NCI-H1930 (cell line): ENCODE measurements at regions not wholly inside any gene's neighbourhood (a gene's known extent, or its start where the extent isn't known, plus 50 kb on each side); places are given as distances from the start of the nearest gene placed in this dataset.

Experiments used
- DNase-seq, 2 experiments: peaks; one replicate each; lab custom pipeline; 2025; lab: John Stamatoyannopoulos, UW

DNA sequence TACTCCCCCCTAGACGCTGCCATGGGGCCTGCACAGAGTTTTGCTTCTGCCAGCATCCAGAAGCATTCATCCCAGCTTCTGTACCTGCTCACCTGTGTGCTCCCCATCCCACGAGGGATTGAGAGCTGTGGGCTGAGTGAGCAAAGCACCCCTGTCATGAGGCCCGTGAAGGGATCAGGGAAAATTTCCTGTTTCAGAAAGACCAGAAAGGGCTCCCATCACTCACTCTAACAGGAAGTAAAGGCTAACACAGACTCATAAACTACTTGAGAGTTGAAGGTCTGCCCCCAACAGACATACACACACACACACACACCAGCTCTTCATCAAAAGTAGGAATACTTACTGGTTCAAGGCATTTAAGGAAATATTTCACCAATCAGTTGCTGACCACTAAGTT, 256.5 kb upstream of the NT5E start:
- DNase-seq = no peak

DNA sequence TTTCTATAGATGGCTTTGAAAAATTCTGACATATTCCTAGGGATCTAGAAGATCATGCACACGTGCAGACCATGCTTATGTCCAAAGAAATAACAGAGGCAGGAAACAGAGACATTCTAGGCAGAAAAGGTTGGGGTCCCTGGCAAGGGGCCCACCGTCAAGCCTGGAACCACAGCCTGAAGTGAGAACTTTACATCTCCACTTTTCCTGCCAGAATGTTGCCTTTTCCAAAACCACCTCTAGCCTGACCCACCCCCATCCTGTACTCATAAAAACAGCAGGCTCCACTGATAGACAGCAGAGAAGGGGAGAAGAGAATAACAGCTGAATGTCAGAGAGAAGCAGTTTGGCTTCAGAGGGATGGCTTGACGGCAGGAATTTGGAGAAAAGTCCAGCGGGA, 257.3 kb upstream of the NT5E start:
- DNase-seq = no peak

DNA sequence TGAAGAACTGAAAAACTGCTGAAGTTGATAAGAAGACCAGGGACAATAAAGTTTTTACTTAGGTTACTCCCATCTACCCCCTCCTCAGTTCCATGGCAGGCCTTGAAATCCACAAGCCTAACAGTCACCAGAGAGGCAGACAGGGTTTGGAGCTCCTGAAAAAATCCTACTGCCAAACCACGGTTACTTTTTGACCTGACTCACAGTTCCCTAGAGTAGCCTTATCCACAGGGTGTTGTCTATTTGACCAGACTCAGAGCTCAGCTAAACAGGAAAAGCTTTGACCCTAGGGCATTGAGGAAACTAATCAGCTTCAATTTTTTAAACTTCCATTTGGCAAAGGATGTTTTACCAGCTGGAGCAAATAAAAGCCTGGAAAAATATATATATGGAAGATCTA, 257.7 kb upstream of the NT5E start:
- DNase-seq = no peak

DNA sequence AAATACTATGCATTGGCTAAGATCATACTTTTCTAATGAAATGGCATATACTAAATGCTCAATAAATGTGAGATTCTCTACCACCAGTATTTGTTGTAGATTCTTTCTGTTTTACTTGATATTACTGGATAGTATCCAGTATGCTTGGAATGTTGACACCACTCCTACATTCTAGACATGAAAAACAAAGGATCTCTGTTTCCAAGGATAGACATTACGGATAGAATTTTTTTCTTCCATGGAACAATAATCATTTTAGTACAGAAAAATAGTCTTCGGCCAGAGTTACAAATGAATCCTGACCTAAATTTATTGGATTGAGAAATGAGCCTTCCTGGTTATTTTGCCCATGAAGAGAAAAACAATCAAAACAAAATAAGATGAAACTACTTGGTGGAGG, 258.2 kb upstream of the NT5E start:
- DNase-seq = no peak

DNA sequence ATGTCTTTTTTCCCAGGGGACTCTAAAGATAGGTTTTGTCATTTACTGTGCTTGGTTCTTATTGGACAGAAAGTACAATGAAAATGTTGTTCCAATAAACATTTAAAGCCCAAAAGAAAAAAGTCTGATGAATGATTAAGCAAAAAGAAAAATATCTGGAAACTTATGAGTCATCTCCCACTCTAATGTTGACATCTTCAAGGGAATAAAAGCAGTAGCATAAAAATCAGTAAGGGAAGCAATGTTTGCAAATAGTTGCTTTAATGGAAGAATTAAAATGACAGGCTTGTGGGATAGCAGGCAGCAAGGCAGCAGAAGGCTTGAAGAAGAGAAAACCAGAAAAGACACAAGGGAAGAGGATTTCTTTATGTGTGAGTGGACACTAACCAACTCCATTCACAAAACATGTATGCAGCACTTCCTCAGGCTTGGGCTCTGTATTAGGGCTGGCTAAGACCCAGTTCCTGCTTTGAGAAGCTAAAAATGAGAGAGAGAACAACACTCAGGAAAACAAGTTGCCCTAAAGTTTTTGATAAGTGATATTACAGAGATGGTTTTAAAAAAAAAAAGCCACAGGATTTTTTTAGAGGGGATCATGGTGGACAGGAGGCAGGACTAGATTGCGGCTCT, 263.2 kb upstream of the NT5E start:
- DNase-seq = no peak

DNA sequence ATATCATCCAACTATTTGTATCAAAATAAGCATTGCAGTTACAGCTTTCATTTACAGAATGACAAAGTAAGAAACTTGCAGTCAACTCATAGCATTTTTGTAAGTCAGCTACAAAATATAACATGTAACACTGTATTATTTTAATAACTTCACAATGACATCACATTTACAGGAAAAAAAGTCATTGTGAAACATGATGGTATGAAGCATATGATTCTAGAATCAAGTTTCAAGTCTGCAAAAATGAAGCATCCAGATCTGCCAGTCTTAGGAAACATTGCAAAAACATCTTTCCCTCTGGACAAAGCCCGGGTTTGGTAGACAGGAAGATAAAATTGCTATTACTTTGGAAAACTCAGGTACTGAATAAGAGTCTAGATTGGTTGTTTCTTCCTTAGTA, 263.9 kb upstream of the NT5E start:
- DNase-seq = no peak

DNA sequence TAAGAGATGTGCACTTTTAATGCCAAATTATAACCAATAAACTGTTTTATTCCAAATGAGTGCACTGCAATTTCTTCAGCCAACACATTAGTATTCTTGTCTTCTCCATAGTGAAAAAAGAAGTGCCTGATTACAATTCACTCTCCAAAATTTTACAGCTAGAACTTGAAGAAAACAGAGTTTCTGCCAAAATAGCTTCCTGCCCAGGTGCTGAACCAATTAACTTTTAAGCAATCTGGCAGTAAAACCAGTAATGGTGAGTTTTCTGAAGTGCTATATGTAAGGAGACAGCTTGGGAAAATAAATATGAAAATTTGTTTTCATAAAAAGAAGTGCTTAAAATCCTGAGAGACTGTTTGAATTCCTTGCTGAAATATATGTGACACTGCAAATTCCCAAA, 266.0 kb upstream of the NT5E start:
- no peak for DNase-seq

DNA sequence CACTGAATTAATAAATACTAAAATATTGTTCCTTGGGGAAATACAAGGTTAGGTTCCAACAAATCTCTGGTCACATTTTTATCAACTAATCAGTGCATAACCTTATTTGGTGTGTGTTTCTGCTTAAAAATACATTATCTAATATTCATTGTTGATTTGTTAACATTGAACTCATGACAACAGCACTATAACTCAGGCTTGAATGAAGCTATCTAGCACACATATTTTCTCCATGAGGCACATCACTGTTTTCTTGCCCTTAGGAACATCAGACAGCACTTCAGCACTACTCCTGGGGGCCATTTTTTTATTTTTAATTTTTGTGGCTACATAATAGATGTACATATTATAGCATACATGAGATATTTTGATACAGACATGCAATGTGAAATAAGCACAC, 277.2 kb upstream of the NT5E start:
- no peak for DNase-seq

DNA sequence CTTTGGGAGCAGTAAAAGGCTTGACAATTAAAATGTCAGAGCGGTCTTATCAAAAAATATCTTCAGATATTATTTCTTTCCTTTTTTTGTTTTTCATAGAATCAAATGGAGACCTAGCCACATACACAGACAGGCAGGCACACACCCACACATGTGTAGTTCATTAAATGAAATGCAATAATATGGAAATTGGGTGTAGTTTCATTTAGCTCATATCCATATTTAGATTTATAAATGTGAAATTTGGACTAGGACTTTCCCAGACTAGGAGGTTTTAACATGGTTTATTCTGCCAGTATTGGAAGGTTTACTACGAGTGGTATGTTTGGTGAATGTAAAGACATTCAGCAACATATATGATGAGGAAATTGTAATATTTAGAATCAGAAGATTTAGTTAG, 277.7 kb upstream of the NT5E start:
- DNase-seq = no peak

DNA sequence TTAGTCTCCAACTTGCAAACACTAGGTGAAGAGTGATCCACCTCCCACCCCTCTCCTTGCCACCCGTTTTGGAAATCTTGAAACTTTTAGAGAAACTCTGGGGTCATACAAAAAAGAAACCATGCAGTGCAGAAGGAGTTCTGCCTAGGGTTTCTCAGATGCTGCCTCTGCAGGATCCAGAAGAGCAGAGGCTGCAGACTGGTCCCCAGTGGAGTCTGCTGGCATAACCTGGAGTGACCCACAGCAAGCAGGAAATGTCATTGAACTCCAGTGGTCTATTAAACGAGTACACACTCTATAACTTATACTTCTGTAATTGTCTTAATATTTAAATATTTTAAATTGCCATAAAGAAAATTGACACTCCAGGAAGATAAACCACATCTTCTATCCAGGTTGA, 280.7 kb upstream of the NT5E start:
- no peak for DNase-seq

DNA sequence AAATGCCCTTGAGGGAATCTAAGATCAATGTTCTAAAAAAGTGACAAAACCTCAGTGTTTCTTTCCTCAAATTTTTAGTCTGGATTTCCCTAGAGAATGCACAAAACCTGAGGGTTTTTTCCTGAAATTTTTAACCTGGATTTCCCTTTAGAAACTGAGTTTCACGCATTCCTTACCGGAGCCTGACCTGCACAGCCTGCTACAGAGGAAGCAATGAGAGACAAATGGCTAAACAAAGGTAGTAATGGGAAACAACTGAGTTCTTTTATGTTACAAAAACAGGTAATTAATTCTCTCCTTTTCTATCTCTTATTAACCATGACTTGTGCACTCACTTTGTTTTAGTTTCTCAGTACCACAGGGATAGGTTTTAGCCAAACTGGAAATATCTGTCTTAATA, 281.7 kb upstream of the NT5E start:
- DNase-seq = no peak

DNA sequence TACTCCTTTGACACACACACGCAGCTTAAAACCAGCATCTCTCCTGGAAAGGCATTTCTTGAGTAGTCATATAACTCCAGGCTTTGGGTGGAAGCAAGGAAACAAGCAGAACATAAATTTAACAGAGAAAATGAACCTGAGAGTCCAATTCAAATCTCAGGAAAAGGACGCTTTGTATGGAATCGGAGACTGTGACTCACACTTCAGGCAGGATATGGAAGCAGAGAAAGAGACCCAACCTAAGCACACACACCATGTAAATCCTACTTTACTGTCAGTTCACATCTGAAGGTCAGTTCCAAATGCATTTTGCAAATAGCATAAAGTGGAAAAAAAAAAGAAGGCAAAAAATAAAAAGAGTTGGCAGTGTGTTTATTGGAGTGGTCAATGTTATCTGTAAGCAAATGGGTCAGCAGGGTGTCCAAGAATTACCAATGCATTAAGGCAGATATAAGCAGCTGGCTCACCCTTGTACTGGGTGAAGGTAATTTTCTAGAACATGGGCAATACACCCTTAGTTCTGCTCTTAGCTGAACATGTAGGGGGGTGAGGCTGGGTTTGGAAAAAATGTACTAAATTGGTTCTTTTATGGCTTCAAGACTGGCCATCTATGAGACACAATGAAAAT, 283.7 kb upstream of the NT5E start:
- no peak for DNase-seq

DNA sequence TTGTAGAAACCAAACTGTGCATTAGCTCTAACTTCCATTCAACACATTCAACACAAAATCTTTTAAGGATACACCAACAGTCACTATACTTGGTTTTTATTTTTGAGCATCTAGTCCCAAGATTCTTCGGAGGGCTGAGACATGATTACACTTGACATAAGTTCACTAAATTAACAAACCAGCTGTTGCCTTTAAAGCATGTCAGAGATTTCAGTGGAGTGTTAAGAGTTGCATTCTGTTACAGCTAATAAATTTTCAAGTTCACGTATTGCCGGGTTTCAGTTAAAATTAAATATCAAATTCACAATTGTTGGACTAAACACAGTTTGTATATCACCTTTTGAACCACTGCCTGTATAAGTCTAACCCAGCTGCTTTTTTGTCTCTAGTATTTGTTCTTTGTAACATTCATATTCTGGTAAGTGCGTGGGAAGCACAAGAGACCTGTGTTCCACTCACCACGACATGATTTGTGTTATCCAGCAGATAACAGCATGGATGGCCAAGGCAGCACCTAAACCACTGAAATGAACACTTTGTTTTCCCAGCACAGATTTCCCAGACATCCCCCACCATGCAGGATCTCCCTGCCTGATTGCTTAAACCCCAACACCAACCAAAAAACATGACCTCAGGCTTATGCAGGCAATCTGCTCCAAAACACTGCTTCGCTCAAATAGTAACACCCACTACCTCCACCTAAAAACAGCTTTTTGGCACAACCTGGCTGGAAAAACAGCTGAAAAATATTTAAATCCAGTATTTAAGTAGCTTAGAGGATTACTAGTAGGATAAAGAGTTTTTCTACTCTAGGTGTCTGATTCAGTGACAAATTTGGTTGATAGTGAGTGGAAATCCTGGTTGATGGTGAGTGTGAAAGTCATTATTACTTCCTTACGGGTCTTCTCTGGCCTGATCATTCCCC, 286.5 kb upstream of the NT5E start:
- DNase-seq = no peak

DNA sequence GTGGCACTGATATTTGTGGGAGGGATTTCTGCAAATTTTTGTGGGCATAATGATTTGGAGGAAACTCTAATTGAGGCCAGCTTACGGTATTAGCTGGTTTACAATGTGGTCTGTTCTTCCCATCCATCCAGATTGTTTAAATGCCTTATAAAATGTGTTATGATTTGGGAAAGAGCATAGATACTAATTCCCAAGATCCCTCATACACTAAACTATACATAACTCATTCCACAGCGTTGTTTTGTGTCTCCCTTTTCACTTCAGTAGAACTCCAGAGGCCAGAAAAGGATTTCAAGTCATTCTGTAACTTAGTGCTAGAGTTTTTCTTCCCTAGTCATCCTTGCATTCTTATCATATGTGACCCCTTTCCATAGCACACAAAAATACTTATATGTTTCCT, 292.6 kb upstream of the NT5E start:
- DNase-seq = no peak

DNA sequence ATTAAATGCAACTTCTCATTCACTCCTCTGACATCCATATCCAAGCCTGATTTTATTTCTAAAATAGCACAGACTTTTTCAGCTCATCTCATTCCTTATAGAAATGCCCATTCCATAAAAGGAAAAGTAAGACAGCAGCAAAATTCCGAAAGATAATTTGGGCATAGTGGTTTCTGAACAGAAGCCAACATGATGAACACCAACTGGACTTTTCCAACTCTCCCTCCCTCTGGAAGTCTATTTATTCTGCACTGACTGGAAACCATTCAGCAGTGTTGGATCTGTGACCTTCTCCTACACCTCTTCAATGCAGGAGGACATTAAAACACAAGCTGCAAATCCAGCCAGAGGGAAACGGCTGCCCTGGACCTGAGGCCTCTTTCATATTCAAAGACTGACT, 306.2 kb upstream of the NT5E start:
- no peak for DNase-seq

DNA sequence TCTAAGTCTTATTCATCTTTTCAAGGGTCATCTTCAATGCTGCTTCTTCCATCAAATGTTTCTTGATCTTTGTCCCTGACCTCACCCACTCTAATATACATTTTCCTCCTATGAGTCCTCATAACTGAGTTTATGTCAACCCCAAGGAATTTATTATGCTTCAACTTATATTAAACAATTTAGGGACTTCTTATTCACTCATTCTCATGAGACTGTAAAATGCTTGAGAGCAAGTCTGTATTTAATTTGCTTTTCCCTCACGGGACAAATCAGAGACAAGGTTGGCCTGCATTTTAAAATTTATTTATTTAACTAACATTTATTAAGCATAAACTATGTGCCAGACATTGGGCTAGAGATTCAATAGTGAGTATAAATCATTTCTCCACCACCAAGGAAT, 312.0 kb upstream of the NT5E start:
- no peak for DNase-seq

DNA sequence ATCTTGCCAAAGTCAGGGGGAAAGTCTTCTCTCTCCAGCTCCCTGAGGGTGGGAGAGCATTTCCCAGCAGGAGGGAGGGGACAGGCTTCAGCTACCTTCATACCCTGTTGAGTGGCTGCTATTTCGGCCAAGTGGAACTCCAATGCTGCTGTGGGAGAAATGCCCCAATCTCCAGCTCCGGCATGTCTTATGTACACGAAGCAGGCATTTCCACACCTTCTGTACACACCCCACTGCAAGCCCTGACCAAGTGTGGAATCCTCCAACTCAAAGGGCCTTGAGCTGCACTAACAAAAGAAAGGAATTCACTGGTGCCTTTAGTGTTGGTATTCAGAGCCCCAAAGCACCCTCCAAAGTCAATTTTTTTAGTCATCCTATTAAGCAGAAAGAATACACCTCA, 313.6 kb upstream of the NT5E start:
- DNase-seq = no peak

DNA sequence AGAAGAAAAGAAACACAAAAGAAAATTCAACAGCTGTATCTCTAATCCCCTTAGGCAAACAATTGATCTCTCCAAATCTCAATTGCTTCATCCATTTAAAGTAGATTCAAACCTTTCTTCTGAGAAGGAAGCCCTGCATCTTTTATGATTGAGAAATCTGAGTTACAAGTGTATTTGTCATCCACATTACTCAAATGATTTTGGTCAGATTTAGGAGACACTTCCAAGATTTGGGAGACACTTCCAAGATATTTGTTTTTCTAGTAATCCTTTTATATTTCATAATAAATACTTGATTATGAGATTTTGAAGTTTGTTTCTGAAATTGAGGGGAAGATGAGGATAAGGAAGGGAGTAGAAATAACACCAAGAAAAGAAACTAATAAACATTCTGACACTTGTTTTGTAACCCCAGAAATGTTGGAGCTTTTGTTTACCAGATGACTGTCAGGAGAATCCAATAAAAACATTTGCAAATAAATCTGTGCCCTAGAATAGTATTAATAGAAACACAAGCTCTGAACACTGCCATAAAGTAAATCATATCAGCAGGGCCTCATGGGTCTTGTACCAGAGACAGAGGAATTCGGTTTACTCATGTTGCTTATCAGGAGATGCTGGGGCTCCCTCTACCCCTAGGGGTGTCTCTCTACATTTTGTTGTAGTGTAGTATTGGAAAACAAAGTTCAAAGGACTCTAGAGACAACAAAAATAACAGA, 314.3 kb upstream of the NT5E start:
- no peak for DNase-seq

DNA sequence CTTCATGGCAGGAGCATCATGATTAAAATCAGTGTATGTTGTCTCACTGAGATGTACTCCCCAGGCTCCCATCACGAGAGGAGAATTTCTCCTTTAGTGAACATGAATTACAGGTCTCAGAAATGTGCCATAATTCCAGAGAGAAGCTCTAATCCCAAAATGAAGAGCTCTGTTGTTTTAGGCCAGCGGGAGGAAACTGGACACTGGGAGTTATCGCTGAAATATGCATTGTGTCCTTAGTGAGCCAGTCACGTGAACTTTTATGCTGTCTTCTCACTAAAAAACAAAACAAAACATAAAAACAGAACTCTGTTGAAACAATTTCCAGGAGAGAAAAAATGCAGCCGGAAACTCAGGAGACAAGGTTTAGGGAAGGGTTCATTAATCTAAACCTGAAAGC, 315.7 kb upstream of the NT5E start:
- no peak for DNase-seq

DNA sequence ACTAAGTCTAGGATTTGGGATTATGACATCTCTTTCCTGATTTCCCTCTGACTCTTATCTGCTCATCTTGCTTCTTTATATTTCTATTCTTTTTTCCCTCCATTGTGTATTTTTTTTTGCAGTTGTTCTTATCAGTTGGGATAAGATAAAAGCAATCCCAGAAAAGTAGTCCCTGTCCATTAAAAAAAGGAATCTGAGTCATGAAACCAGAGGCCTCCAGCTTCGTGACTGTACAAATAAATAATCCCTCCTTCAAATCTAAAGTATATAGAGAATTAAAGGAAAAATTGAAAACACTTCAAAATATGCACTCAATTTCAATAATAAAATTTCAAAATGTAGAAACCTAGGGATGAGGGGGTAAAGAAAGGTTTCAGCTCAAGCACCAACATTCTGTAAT, 317.8 kb upstream of the NT5E start:
- DNase-seq = no peak

DNA sequence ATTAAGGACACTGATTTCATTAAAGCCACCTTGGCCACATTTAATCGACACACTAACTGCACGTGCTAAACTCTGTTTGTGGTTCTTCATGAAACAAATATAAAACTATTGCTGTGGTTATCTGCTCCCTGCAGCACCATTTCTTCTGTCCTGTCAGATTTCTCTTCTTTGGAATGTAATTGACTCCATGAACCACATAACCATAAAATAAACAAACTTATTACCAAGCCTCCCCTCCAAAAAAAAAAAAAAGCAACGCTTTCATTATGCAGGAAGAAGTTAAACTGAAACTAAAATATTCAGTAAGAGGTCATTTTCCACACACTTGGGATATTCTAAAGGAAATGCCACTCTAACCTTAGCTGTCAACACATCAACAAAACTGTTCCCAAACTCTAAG, 319.1 kb upstream of the NT5E start:
- DNase-seq = no peak

DNA sequence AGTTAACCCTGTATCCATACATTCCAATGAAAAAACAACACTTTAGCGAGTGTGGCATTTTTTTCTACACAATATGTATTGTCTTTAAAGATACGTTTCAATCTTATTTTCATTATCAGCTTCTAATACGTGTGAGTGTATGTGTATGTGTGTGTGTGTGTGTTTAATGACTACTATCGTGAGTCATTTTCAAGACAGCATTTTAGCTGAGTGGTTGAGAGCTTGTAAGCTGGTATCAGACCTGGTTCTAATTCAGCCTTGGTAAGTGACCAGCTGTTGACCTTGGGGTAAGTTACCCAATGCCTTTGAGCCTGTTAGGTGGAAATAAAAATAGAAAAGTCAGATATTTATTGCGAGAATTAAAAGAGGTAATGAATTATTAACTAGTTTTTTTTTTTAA, 320.0 kb upstream of the NT5E start:
- DNase-seq = no peak

DNA sequence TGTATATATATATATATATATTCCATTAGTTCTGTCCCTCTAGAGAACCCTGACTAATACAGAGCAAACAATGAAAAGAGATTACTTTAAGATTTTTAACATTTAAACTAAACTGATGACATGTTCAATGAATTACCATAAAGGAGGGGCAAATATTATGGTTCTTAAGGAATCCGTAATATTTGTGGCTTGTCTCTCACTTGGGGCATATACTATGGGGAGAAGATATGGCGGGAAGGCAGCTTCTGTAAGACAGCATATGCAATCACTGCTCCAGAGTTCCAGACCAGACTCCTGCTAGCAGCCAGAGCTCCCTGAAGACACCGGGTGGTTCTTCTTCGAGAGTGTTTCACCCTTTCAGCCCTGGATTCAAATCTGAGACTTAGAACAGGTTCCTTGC, 321.1 kb upstream of the NT5E start:
- no peak for DNase-seq
